ENCODE measurements at regions not wholly inside any gene's neighbourhood (a gene's known extent, or its start where the extent isn't known, plus 50 kb on each side); places are given as distances from the start of the nearest gene placed in this dataset.

DNA sequence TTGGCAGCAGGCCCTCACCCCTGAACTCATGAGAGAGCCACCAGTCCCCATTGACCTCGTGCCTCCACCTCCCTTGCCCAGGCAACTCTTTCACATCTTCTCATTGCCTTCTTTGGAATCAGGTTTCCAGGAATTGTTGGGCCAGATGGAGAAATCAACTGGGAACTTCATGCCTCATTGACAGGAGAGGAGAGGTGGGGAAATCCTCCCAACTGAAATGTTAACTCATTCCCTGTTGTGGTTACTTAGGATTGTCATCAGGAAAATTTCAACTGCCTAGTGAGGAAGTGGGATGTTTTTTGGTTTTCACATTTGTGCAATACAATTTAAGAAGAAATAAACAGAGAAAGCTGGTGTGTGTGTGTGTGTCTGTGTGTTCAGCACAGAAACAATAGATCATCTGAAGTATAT lies 106.6 kb upstream of the INHBA start:
- TF ChIP-seq, protein P1, sequence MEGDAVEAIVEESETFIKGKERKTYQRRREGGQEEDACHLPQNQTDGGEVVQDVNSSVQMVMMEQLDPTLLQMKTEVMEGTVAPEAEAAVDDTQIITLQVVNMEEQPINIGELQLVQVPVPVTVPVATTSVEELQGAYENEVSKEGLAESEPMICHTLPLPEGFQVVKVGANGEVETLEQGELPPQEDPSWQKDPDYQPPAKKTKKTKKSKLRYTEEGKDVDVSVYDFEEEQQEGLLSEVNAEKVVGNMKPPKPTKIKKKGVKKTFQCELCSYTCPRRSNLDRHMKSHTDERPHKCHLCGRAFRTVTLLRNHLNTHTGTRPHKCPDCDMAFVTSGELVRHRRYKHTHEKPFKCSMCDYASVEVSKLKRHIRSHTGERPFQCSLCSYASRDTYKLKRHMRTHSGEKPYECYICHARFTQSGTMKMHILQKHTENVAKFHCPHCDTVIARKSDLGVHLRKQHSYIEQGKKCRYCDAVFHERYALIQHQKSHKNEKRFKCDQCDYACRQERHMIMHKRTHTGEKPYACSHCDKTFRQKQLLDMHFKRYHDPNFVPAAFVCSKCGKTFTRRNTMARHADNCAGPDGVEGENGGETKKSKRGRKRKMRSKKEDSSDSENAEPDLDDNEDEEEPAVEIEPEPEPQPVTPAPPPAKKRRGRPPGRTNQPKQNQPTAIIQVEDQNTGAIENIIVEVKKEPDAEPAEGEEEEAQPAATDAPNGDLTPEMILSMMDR (IDR thresholded peaks at IDR 0.05): no peak
- TF ChIP-seq POLR2A (IDR thresholded peaks at IDR 0.05): no peak

Measured in Peyer's patch (tissue), 4 donors.